ENCODE measurements at regions not wholly inside any gene's neighbourhood (a gene's known extent, or its start where the extent isn't known, plus 50 kb on each side); places are given as distances from the start of the nearest gene placed in this dataset.

GRCh38 chr11:32244453-32244852 is 153.6 kb downstream of the RCN1 start:
- TF ChIP-seq, protein P1, sequence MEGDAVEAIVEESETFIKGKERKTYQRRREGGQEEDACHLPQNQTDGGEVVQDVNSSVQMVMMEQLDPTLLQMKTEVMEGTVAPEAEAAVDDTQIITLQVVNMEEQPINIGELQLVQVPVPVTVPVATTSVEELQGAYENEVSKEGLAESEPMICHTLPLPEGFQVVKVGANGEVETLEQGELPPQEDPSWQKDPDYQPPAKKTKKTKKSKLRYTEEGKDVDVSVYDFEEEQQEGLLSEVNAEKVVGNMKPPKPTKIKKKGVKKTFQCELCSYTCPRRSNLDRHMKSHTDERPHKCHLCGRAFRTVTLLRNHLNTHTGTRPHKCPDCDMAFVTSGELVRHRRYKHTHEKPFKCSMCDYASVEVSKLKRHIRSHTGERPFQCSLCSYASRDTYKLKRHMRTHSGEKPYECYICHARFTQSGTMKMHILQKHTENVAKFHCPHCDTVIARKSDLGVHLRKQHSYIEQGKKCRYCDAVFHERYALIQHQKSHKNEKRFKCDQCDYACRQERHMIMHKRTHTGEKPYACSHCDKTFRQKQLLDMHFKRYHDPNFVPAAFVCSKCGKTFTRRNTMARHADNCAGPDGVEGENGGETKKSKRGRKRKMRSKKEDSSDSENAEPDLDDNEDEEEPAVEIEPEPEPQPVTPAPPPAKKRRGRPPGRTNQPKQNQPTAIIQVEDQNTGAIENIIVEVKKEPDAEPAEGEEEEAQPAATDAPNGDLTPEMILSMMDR (IDR thresholded peaks at IDR 0.05): no peak
- no peak for TF ChIP-seq POLR2A (IDR thresholded peaks at IDR 0.05)

Measured in testis (tissue), 2 donors.